Astrocyte (in vitro differentiated cells and primary cell): ENCODE measurements at regions not wholly inside any gene's neighbourhood (a gene's known extent, or its start where the extent isn't known, plus 50 kb on each side); places are given as distances from the start of the nearest gene placed in this dataset.

Experiments
- DNase-seq: peaks from one replicate; pipeline ENCODE4 v3.0.0-alpha.2; 2010; ENCODE audit warnings: low read depth
- FAIRE-seq: peaks from 2 replicates; lab custom pipeline; 2011; peaks lifted over from hg19 to GRCh38; lab: Jason Lieb, UNC
- H2AFZ ChIP-seq: 2 replicates; pipeline ENCODE4 v1.6.0; 2012; ENCODE audit warnings: low read depth, low read length, inconsistent platforms
- H3K27ac ChIP-seq: 2 replicates; pipeline ENCODE4 v1.5.1; 2011; ENCODE audit warnings: low read depth, low read length, inconsistent platforms
- H3K27me3 ChIP-seq: 2 replicates; pipeline ENCODE4 v1.6.0; 2011; ENCODE audit warnings: low read length, inconsistent platforms; ENCODE audit not compliant: insufficient read depth
- H3K36me3 ChIP-seq: 2 replicates; pipeline ENCODE4 v1.5.1; 2011; ENCODE audit warnings: low read length, inconsistent platforms; ENCODE audit not compliant: insufficient read depth
- H3K4me1 ChIP-seq: 2 replicates; pipeline ENCODE4 v1.5.1; 2011; ENCODE audit warnings: low read length, inconsistent platforms; ENCODE audit not compliant: insufficient read depth
- H3K4me2 ChIP-seq: 2 replicates; pipeline ENCODE4 v1.6.0; 2012; ENCODE audit warnings: low read length, inconsistent platforms
- H3K4me3 ChIP-seq: 2 replicates; pipeline ENCODE4 v1.5.1; 2011; ENCODE audit warnings: low read depth, mild to moderate bottlenecking, low read length, inconsistent platforms; ENCODE audit not compliant: insufficient read depth
- H3K79me2 ChIP-seq: 2 replicates; pipeline ENCODE4 v1.6.0; 2012; ENCODE audit warnings: mild to moderate bottlenecking, low read length, inconsistent platforms; ENCODE audit not compliant: insufficient read depth
- H3K9ac ChIP-seq: 2 replicates; pipeline ENCODE4 v1.6.0; 2012; ENCODE audit warnings: mild to moderate bottlenecking, low read length, inconsistent platforms
- H3K9me3 ChIP-seq: 2 replicates; pipeline ENCODE4 v1.5.1; 2012; ENCODE audit warnings: low read depth, mild to moderate bottlenecking, low read length, inconsistent platforms; ENCODE audit not compliant: insufficient read depth
- H4K20me1 ChIP-seq: 2 replicates; pipeline ENCODE4 v1.6.0; 2012; ENCODE audit warnings: low read length, inconsistent platforms; ENCODE audit not compliant: insufficient read depth
- H3K27ac Mint-ChIP-seq: one replicate; pipeline ENCODE4 v1.8.0; 2021; ENCODE audit warnings: mild to moderate bottlenecking, mixed read lengths; ENCODE audit not compliant: unreplicated experiment
- H3K27me3 Mint-ChIP-seq: one replicate; pipeline ENCODE4 v1.8.0; 2021; ENCODE audit warnings: low read depth, mixed read lengths; ENCODE audit not compliant: unreplicated experiment
- H3K36me3 Mint-ChIP-seq: one replicate; pipeline ENCODE4 v1.8.0; 2021; ENCODE audit warnings: low read depth, mixed read lengths; ENCODE audit not compliant: unreplicated experiment
- H3K4me1 Mint-ChIP-seq: one replicate; pipeline ENCODE4 v1.8.0; 2021; ENCODE audit warnings: low read depth, mixed read lengths; ENCODE audit not compliant: unreplicated experiment
- H3K4me3 Mint-ChIP-seq: one replicate; pipeline ENCODE4 v1.8.0; 2021; ENCODE audit warnings: mild to moderate bottlenecking, moderate library complexity, mixed read lengths; ENCODE audit not compliant: unreplicated experiment
- H3K9me3 Mint-ChIP-seq: one replicate; pipeline ENCODE4 v1.8.0; 2021; ENCODE audit warnings: mild to moderate bottlenecking, mixed read lengths; ENCODE audit not compliant: unreplicated experiment
- EZH2 ChIP-seq: IDR thresholded peaks from 2 replicates; pipeline ENCODE4 v1.6.1; 2012; ENCODE audit warnings: mild to moderate bottlenecking, low read length, inconsistent platforms; ENCODE audit not compliant: insufficient read depth
- TF ChIP-seq, protein P1 (sequence below): IDR thresholded peaks from 2 replicates; pipeline ENCODE4 v1.5.1; 2011; ENCODE audit warnings: low read depth, mild to moderate bottlenecking, inconsistent platforms, low read length, moderate library complexity; ENCODE audit not compliant: insufficient read depth

GRCh38 chrX:65035446-65035770, 59.2 kb upstream of the ZC4H2 start:
- Mint-ChIP-seq H3K27ac (peak overlapping the region; percentile 75), H3K27me3 (no peaks in the 10 kb centered on the region), H3K4me3 (peak overlapping the region; percentile 92), H3K9me3 (no peaks in the 10 kb centered on the region), H3K36me3 (no peaks in the 10 kb centered on the region), H3K4me1 (peaks cover 1% of the 10 kb centered on the region)
- FAIRE-seq (no peak), DNase-seq (peak; percentile 2)
- no peak for TF ChIP-seq EZH2
- TF ChIP-seq, protein P1, sequence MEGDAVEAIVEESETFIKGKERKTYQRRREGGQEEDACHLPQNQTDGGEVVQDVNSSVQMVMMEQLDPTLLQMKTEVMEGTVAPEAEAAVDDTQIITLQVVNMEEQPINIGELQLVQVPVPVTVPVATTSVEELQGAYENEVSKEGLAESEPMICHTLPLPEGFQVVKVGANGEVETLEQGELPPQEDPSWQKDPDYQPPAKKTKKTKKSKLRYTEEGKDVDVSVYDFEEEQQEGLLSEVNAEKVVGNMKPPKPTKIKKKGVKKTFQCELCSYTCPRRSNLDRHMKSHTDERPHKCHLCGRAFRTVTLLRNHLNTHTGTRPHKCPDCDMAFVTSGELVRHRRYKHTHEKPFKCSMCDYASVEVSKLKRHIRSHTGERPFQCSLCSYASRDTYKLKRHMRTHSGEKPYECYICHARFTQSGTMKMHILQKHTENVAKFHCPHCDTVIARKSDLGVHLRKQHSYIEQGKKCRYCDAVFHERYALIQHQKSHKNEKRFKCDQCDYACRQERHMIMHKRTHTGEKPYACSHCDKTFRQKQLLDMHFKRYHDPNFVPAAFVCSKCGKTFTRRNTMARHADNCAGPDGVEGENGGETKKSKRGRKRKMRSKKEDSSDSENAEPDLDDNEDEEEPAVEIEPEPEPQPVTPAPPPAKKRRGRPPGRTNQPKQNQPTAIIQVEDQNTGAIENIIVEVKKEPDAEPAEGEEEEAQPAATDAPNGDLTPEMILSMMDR: no peak
- Histone ChIP-seq H3K36me3 (no peaks in the 10 kb centered on the region), H2AFZ (peak overlapping the region; percentile 77), H3K4me3 (no peak overlapping the region), H3K27me3 (no peaks in the 10 kb centered on the region), H4K20me1 (no peaks in the 10 kb centered on the region), H3K79me2 (no peaks in the 10 kb centered on the region), H3K4me1 (no peaks in the 10 kb centered on the region), H3K27ac (no peak overlapping the region), H3K9ac (no peak overlapping the region), H3K4me2 (peak overlapping the region; percentile 73), H3K9me3 (no peaks in the 10 kb centered on the region)

GRCh38 chrX:65034668-65035445, 58.6 kb upstream of the ZC4H2 start, which contains the start of gene ZC3H12B:
TSS of gene ZC3H12B (plus strand) at chrX:65034826.
- H3K27ac ChIP-seq: no peak within 1 kb of the TSS
- no peaks in the 10 kb centered on the region for H4K20me1 ChIP-seq
- H3K27me3 ChIP-seq: no peaks in the 10 kb centered on the region
- Mint-ChIP-seq H3K27ac (peak within 1 kb of the TSS; percentile 83), H3K4me3 (peak within 1 kb of the TSS; percentile 92), H3K36me3 (no peaks in the 10 kb centered on the region), H3K9me3 (no peaks in the 10 kb centered on the region), H3K27me3 (no peaks in the 10 kb centered on the region), H3K4me1 (peaks cover 1% of the 10 kb centered on the region)
- peak within 1 kb of the TSS; percentile 77 for H2AFZ ChIP-seq
- no peaks in the 10 kb centered on the region for H3K36me3 ChIP-seq
- TF ChIP-seq, protein P1: no peak
- TF ChIP-seq EZH2: no peak
- no peaks in the 10 kb centered on the region for H3K4me1 ChIP-seq
- H3K9me3 ChIP-seq: no peaks in the 10 kb centered on the region
- no peaks in the 10 kb centered on the region for H3K79me2 ChIP-seq
- no peak within 1 kb of the TSS for H3K4me3 ChIP-seq
- H3K9ac ChIP-seq: no peak within 1 kb of the TSS
- DNase-seq: peak; percentile 17
- no peak for FAIRE-seq
- peak within 1 kb of the TSS; percentile 73 for H3K4me2 ChIP-seq

GRCh38 chrX:65034292-65034667, 58.0 kb upstream of the ZC4H2 start:
- DNase-seq (no peak), FAIRE-seq (no peak)
- Histone ChIP-seq H3K9ac (no peak overlapping the region), H2AFZ (peak overlapping the region; percentile 77), H3K9me3 (no peaks in the 10 kb centered on the region), H4K20me1 (no peaks in the 10 kb centered on the region), H3K79me2 (no peaks in the 10 kb centered on the region), H3K36me3 (no peaks in the 10 kb centered on the region), H3K4me2 (peak overlapping the region; percentile 73), H3K4me3 (no peak overlapping the region), H3K27me3 (no peaks in the 10 kb centered on the region), H3K4me1 (no peaks in the 10 kb centered on the region), H3K27ac (no peak overlapping the region)
- H3K27ac Mint-ChIP-seq: peak overlapping the region; percentile 83
- no peaks in the 10 kb centered on the region for H3K27me3 Mint-ChIP-seq
- no peaks in the 10 kb centered on the region for H3K36me3 Mint-ChIP-seq
- H3K4me1 Mint-ChIP-seq: peaks cover 1% of the 10 kb centered on the region
- H3K9me3 Mint-ChIP-seq: no peaks in the 10 kb centered on the region
- no peak for TF ChIP-seq EZH2
- TF ChIP-seq, protein P1: no peak
- peak overlapping the region; percentile 86 for H3K4me3 Mint-ChIP-seq
